K562 (cell line): ENCODE measurements at regions not wholly inside any gene's neighbourhood (a gene's known extent, or its start where the extent isn't known, plus 50 kb on each side); places are given as distances from the start of the nearest gene placed in this dataset.

ENCODE experiments used
- ATAC-seq: fragments of 200-7000 bp; cut with Tn5 transposase; 3 replicates; pipeline ENCODE4 v1.9.1; 2020; ENCODE audit warnings: moderate library complexity
- BruUV-seq: library from RNA; stranded (reverse); fragments of 400-500 nt; replicated peaks from 2 replicates; lab custom pipeline; 2021; lab: Mats Ljungman, UMichigan
- CTCF ChIA-PET: fragments of 300-600 bp; formaldehyde crosslinking; extraction: SDS; loops from one replicate; lab custom pipeline; 2021; ENCODE audit warnings: low intra/inter-chr PET ratio; lab: Yijun Ruan, JAX
- POLR2A ChIA-PET: fragments of 300-600, 350-650 bp; sonication (Branson Sonifier 250); formaldehyde crosslinking; extraction: SDS; loops from one replicate; lab custom pipeline; 2021; ENCODE audit warnings: antibody characterized with exemption, inconsistent platforms; lab: Yijun Ruan, JAX
- DNase-seq, 4 experiments: peaks; one replicate each; pipeline versions ENCODE4 v3.0.0 to v3.0.0-alpha.2; 2011 to 2018; ENCODE audit warnings: low spot score in 3 of 4, mixed read lengths in 3 of 4; ENCODE audit errors: extremely low read depth in 1 of 4
- FAIRE-seq: peaks from 2 replicates; lab custom pipeline; 2011; peaks lifted over from hg19 to GRCh38; lab: Jason Lieb, UNC
- H2AFZ ChIP-seq: 2 replicates; pipeline ENCODE4 v1.6.0; 2011; ENCODE audit warnings: low read depth, low read length, control low read depth, inconsistent platforms
- H3K27ac ChIP-seq: fragments of 200-600 bp; 3 replicates; pipeline ENCODE4 v1.8.0; 2011; ENCODE audit warnings: low read depth, mild to moderate bottlenecking, control low read depth, inconsistent platforms, low read length, moderate library complexity, mixed read lengths; ENCODE audit errors: extremely low read depth
- H3K27me3 ChIP-seq, 2 experiments: fragments of 300-600 bp in 1 of 2; 2 replicates in 1 of 2; 3 replicates in 1 of 2; pipeline versions ENCODE4 v1.6.0 to v1.8.0; 2011; ENCODE audit warnings: inconsistent platforms in 2 of 2, low read length in 2 of 2, mild to moderate bottlenecking in 1 of 2, mixed read lengths in 1 of 2, moderate library complexity in 1 of 2; ENCODE audit not compliant: control insufficient read depth in 2 of 2, insufficient read depth in 2 of 2
- H3K36me3 ChIP-seq: fragments of 300-600 bp; 3 replicates; pipeline ENCODE4 v1.8.0; 2011; ENCODE audit warnings: mild to moderate bottlenecking, low read length, inconsistent platforms; ENCODE audit not compliant: control insufficient read depth, insufficient read depth
- H3K4me1 ChIP-seq, 2 experiments: fragments of 200-600 bp in 1 of 2; replicated peaks in 1 of 2; 2 replicates in 1 of 2; 3 replicates in 1 of 2; pipeline versions ENCODE4 v1.5.1 to v1.8.0; 2011; ENCODE audit warnings: inconsistent platforms in 2 of 2, low read length in 2 of 2, mild to moderate bottlenecking in 1 of 2, mixed read lengths in 1 of 2, moderate library complexity in 1 of 2; ENCODE audit not compliant: control insufficient read depth in 2 of 2, insufficient read depth in 2 of 2
- H3K4me2 ChIP-seq: 2 replicates; pipeline ENCODE4 v1.6.1; 2011; ENCODE audit warnings: low read length, control low read depth, inconsistent platforms, mixed read lengths; ENCODE audit not compliant: insufficient read depth
- H3K4me3 ChIP-seq: fragments of 200-600 bp; sonication (generic), shearing (Covaris generic); 2 replicates; pipeline ENCODE4 v1.5.1; 2016; ENCODE audit warnings: control low read depth, inconsistent platforms
- H3K79me2 ChIP-seq: fragments of 200-600 bp; 3 replicates; pipeline ENCODE4 v1.8.0; 2011; ENCODE audit warnings: low read length, inconsistent platforms; ENCODE audit not compliant: control insufficient read depth, insufficient read depth
- H3K9ac ChIP-seq, 2 experiments: 2 replicates each; pipeline versions ENCODE4 v1.6.0 to v1.6.1; 2011; ENCODE audit warnings: low read depth in 2 of 2, low read length in 2 of 2, control low read depth in 1 of 2, inconsistent platforms in 1 of 2, mild to moderate bottlenecking in 1 of 2, mixed read lengths in 1 of 2; ENCODE audit not compliant: insufficient read depth in 1 of 2
- H3K9me1 ChIP-seq: one replicate; pipeline ENCODE4 v1.6.0; 2011; ENCODE audit warnings: inconsistent platforms, mild to moderate bottlenecking, low read length, moderate library complexity; ENCODE audit not compliant: control insufficient read depth, insufficient read depth
- H3K9me3 ChIP-seq: replicated peaks from 2 replicates; pipeline ENCODE4 v1.5.1; 2011; ENCODE audit warnings: low read depth, low read length, inconsistent platforms; ENCODE audit not compliant: control insufficient read depth, insufficient read depth
- H4K20me1 ChIP-seq: replicated peaks from 2 replicates; pipeline ENCODE4 v1.6.1; 2011; ENCODE audit warnings: low read length, inconsistent platforms, mixed read lengths; ENCODE audit not compliant: control insufficient read depth, insufficient read depth
- CBX2 ChIP-seq: fragments of 200-600 bp; sonication (generic); IDR thresholded peaks from one replicate; pipeline ENCODE4 v1.6.1; 2012; ENCODE audit warnings: mild to moderate bottlenecking, low read length, inconsistent platforms; ENCODE audit not compliant: insufficient read depth, poor library complexity, severe bottlenecking
- CREB3 ChIP-seq: fragments of 450-650 bp; conservative IDR thresholded peaks from 2 replicates; pipeline ENCODE4 v1.6.1; 2016; ENCODE audit warnings: missing genetic modification characterization, low read depth, mild to moderate bottlenecking, missing compliant biosample characterization, moderate library complexity
- HDAC6 ChIP-seq: IDR thresholded peaks from 2 replicates; pipeline ENCODE4 v1.6.1; 2012; ENCODE audit warnings: low read depth, mild to moderate bottlenecking, control low read depth, inconsistent platforms, low read length, moderate library complexity
- HMG20B ChIP-seq: fragments of 250-450 bp; sonication (Bioruptor Pico); IDR thresholded peaks from 2 replicates; pipeline ENCODE4 v1.5.0; 2021; ENCODE audit warnings: mild to moderate bottlenecking
- HOXB6 ChIP-seq: fragments of 250-450 bp; sonication (Bioruptor Pico); IDR thresholded peaks from 2 replicates; pipeline ENCODE4 v1.5.1; 2022; ENCODE audit warnings: mild to moderate bottlenecking, borderline replicate concordance
- KDM4B ChIP-seq, 2 experiments: fragments of 450-650 bp in 1 of 2; sonication (generic) in 1 of 2; IDR thresholded peaks; 2 replicates each; pipeline ENCODE4 v1.6.1; 2016 to 2017; ENCODE audit warnings: borderline replicate concordance in 2 of 2, antibody characterized with exemption in 1 of 2, low read depth in 1 of 2, mild to moderate bottlenecking in 1 of 2
- MBD1 ChIP-seq: fragments of 250-450 bp; sonication (Bioruptor Pico); IDR thresholded peaks from 2 replicates; pipeline ENCODE4 v1.8.0; 2022; ENCODE audit warnings: inconsistent platforms
- NCOA6 ChIP-seq: fragments of 450-650 bp; IDR thresholded peaks from 2 replicates; pipeline ENCODE4 v1.6.1; 2017; ENCODE audit warnings: mild to moderate bottlenecking
- PCBP2 ChIP-seq: fragments of 200-400 bp; formaldehyde crosslinking; IDR thresholded peaks from 2 replicates; pipeline ENCODE4 v1.6.1; 2018; ENCODE audit warnings: low read length, low read depth, mild to moderate bottlenecking, moderate library complexity; ENCODE audit not compliant: poor library complexity, severe bottlenecking
- ZFP36 ChIP-seq: fragments of 150-350 bp; IDR thresholded peaks from 2 replicates; pipeline ENCODE4 v1.6.1; 2018; ENCODE audit warnings: low read length, low read depth; ENCODE audit not compliant: partially characterized antibody
- ZFP91 ChIP-seq: sonication (generic); formaldehyde crosslinking; IDR thresholded peaks from 2 replicates; pipeline ENCODE4 v1.8.0; 2022; ENCODE audit warnings: mild to moderate bottlenecking, missing genetic modification reagents
- WGBS: fragments of 100-300 bp; shearing (Covaris generic); methylation state at CpG from one replicate; pipeline ENCODE4 v1.1.6; 2016; ENCODE audit warnings: low coverage, mixed read lengths; ENCODE audit not compliant: insufficient coverage; ENCODE audit errors: missing lambda C conversion rate; 5-methylcytosine and 5-hydroxymethylcytosine counted together
- in situ Hi-C: fragments of 300-500 bp; cut with MboI; formaldehyde crosslinking; loops from 4 replicates; pipeline ENCODE4 v1.15.0; 2018; ENCODE audit warnings: inconsistent platforms, mixed read lengths
- intact Hi-C: fragments of 100-400 bp; cut with micrococcal nuclease; formaldehyde crosslinking; loops from 2 replicates; pipeline ENCODE4 v1.14.2; 2022

GRCh38 chr1:232899268-232899667, 51.1 kb upstream of the NTPCR start:
- intact Hi-C loops: no loop called here
- DNase-seq (no peak), ATAC-seq (no peak), FAIRE-seq (no peak)
- WGBS: 0% methylated on average over 5 of the region's 5 CpGs
- H3K27me3 ChIP-seq: peaks cover 0 to 23% of the 10 kb centered on the region in 2 experiments; a peak in 2 of 5 replicates
- no peak overlapping the region for H3K4me2 ChIP-seq
- H3K9me1 ChIP-seq: no peaks in the 10 kb centered on the region
- no peak overlapping the region for H3K9ac ChIP-seq
- no peak overlapping the region for H3K4me3 ChIP-seq
- CTCF ChIA-PET: no interaction called here
- POLR2A ChIA-PET: interaction anchor here (0.7 to 1.3 kb wide), 3 partner anchors 12 to 54 kb away, joined by 3 to 5 read pairs (median 4); no protein-coding TSS in a partner anchor
- no peak overlapping the region for H3K27ac ChIP-seq
- no peaks in the 10 kb centered on the region for H3K9me3 ChIP-seq
- H3K79me2 ChIP-seq: no peaks in the 10 kb centered on the region
- H2AFZ ChIP-seq: no peak overlapping the region
- TF ChIP-seq CBX2 (no peak), MBD1 (CRISPR knock-in tag) (no peak), ZFP91 (CRISPR knock-in tag) (no peak), PCBP2 (no peak), ZFP36 (no peak), HOXB6 (CRISPR knock-in tag) (no peak), NCOA6 (no peak), KDM4B (IDR thresholded peaks at IDR 0.05; ENCODE audit: borderline replicate concordance in 2 of 2, low read depth in 1 of 2) (no peak), HDAC6 (no peak), CREB3 (tag) (no peak), HMG20B (CRISPR knock-in tag) (no peak)
- no peaks in the 10 kb centered on the region for H4K20me1 ChIP-seq
- in situ Hi-C loops: no loop called here
- no peaks in the 10 kb centered on the region for H3K36me3 ChIP-seq
- H3K4me1 ChIP-seq: no peaks in the 10 kb centered on the region
- BruUV-seq: no TSS peak
